Fibroblast of mammary gland (primary cell): ENCODE measurements at regions not wholly inside any gene's neighbourhood (a gene's known extent, or its start where the extent isn't known, plus 50 kb on each side); places are given as distances from the start of the nearest gene placed in this dataset.

Source experiments
- DNase-seq: peaks from one replicate; pipeline ENCODE4 v3.0.0-alpha.2; 2010; ENCODE audit warnings: low read depth
- H3K4me3 ChIP-seq: 2 replicates; pipeline ENCODE4 v1.5.1; 2011; ENCODE audit warnings: low read depth, mild to moderate bottlenecking, low read length, moderate library complexity; ENCODE audit not compliant: control insufficient read depth
- CTCF ChIP-seq: conservative IDR thresholded peaks from 2 replicates; pipeline ENCODE4 v1.5.1; 2011; ENCODE audit warnings: low read depth, low read length, inconsistent platforms; ENCODE audit not compliant: control insufficient read depth, insufficient read depth

- no peak overlapping the region for H3K4me3 ChIP-seq
- no peak for DNase-seq
- no peak for TF ChIP-seq CTCF
These were observed 159.5 kb downstream of the ACKR3 start for GRCh38 chr2:236728916-236729670.

GRCh38 chr2:236730393-236730792 is 160.8 kb downstream of the ACKR3 start:
- no peak for TF ChIP-seq CTCF
- H3K4me3 ChIP-seq = no peak overlapping the region
- no peak for DNase-seq

GRCh38 chr2:236731767-236732580 is 162.3 kb downstream of the ACKR3 start:
- no peak overlapping the region for H3K4me3 ChIP-seq
- no peak for TF ChIP-seq CTCF
- DNase-seq = peak; percentile 90

GRCh38 chr2:236733156-236733555 is 163.5 kb downstream of the ACKR3 start:
- no peak overlapping the region for H3K4me3 ChIP-seq
- no peak for DNase-seq
- no peak for TF ChIP-seq CTCF

GRCh38 chr2:236735825-236736238 is 166.2 kb downstream of the ACKR3 start:
- no peak for DNase-seq
- no peak for TF ChIP-seq CTCF
- H3K4me3 ChIP-seq = no peak overlapping the region

GRCh38 chr2:236738030-236738429 is 168.4 kb downstream of the ACKR3 start:
- DNase-seq = no peak
- no peak for TF ChIP-seq CTCF
- no peak overlapping the region for H3K4me3 ChIP-seq
